A673 (cell line): ENCODE measurements at regions not wholly inside any gene's neighbourhood (a gene's known extent, or its start where the extent isn't known, plus 50 kb on each side); places are given as distances from the start of the nearest gene placed in this dataset.
"Not testable (repeated sequence)": the region's sequence is repeated elsewhere in the genome, so short reads cannot be mapped to it uniquely, and the experiment has no call there.

Source experiments
- BruUV-seq: library from RNA; stranded (reverse); fragments of 400-500 nt; replicated peaks from 2 replicates; lab custom pipeline; 2021; lab: Mats Ljungman, UMichigan
- CTCF ChIA-PET: fragments of 300-600 bp; sonication (Branson Sonifier 250); formaldehyde crosslinking; loops from one replicate; lab custom pipeline; 2022; ENCODE audit warnings: antibody characterized with exemption; lab: Charles Lee
- POLR2A ChIA-PET: fragments of 300-600 bp; sonication (Branson Sonifier 250); formaldehyde crosslinking; loops from one replicate; lab custom pipeline; 2022; ENCODE audit warnings: antibody characterized with exemption; ENCODE audit not compliant: low non-redundant PET; lab: Charles Lee
- DNase-seq: peaks from one replicate; pipeline ENCODE4 v3.0.0-alpha.2; 2015; ENCODE audit warnings: low spot score
- H3K27ac ChIP-seq: fragments of 200-600 bp; sonication (generic); 2 replicates; pipeline ENCODE4 v1.5.1; 2016; ENCODE audit warnings: mixed run types, low read depth, mild to moderate bottlenecking, mixed read lengths, antibody characterized with exemption, low read length; ENCODE audit not compliant: poor library complexity, severe bottlenecking
- H3K27me3 ChIP-seq: fragments of 200-600 bp; sonication (generic); replicated peaks from 2 replicates; pipeline ENCODE4 v1.6.1; 2017; ENCODE audit warnings: mixed run types, low read depth, mild to moderate bottlenecking, mixed read lengths, antibody characterized with exemption, low read length; ENCODE audit not compliant: insufficient read depth, poor library complexity
- H3K36me3 ChIP-seq: fragments of 200-600 bp; sonication (generic); 2 replicates; pipeline ENCODE4 v1.6.1; 2016; ENCODE audit warnings: mixed run types, mild to moderate bottlenecking, mixed read lengths, antibody characterized with exemption, low read length; ENCODE audit not compliant: insufficient read depth, poor library complexity, severe bottlenecking
- H3K4me1 ChIP-seq: fragments of 200-600 bp; sonication (generic); 2 replicates; pipeline ENCODE4 v1.6.1; 2017; ENCODE audit warnings: mixed run types, mild to moderate bottlenecking, mixed read lengths, antibody characterized with exemption, low read length; ENCODE audit not compliant: insufficient read depth, poor library complexity, severe bottlenecking
- H3K4me3 ChIP-seq: fragments of 200-600 bp; sonication (generic); 2 replicates; pipeline ENCODE4 v1.5.1; 2016; ENCODE audit warnings: low read depth, mixed run types, mild to moderate bottlenecking, mixed read lengths, low read length; ENCODE audit not compliant: poor library complexity, severe bottlenecking
- H3K9me3 ChIP-seq: fragments of 200-600 bp; sonication (generic); 2 replicates; pipeline ENCODE4 v1.6.1; 2016; ENCODE audit warnings: mixed run types, low read depth, mild to moderate bottlenecking, mixed read lengths, antibody characterized with exemption, low read length; ENCODE audit not compliant: poor library complexity, severe bottlenecking
- EZH2 ChIP-seq: fragments of 200-600 bp; sonication (generic); IDR thresholded peaks from 2 replicates; pipeline ENCODE4 v1.6.1; 2017; ENCODE audit warnings: borderline replicate concordance, low read depth, mild to moderate bottlenecking, mixed read lengths, antibody characterized with exemption, low read length; ENCODE audit not compliant: poor library complexity, severe bottlenecking
- intact Hi-C: fragments of 100-400 bp; cut with micrococcal nuclease; formaldehyde crosslinking; loops from one replicate; pipeline ENCODE4 v1.10.0; 2022; ENCODE audit not compliant: unreplicated experiment
- TF ChIP-seq, protein P1 (sequence below): fragments of 300-800, 200-600 bp; sonication (generic); conservative IDR thresholded peaks from 2 replicates; pipeline ENCODE4 v1.5.1; 2017; ENCODE audit warnings: low read depth, mild to moderate bottlenecking, antibody characterized with exemption, low read length, moderate library complexity, mixed read lengths

DNA sequence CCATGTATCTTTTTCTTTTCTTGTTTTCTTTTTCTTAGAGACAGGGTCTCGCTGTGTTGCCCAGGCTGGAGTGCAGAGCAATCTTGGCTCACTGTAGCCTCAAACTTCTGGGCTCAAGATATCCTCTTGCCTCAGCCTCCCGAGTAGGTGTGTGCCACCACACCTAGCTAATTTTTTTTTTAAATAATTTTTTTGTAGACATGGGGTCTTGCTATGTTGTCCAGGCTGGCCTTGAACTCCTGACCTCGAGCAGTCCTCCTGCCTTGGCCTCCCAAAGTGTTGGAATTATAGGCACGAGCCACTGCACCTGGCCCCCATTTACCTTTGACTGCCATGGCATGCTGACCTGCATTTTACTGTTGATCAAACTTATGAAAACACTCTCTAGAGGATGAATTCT, 198.6 kb downstream of the SOX4 start:
- POLR2A ChIA-PET, result no interaction called here
- no TSS peak for BruUV-seq
- H3K4me1 ChIP-seq, result no peaks in the 10 kb centered on the region
- H3K9me3 ChIP-seq, result no peaks in the 10 kb centered on the region
- no peak overlapping the region for H3K27ac ChIP-seq
- H3K4me3 ChIP-seq, result no peak overlapping the region
- H3K36me3 ChIP-seq, result no peaks in the 10 kb centered on the region
- CTCF ChIA-PET, result no interaction called here
- H3K27me3 ChIP-seq, result no peaks in the 10 kb centered on the region
- no peak for DNase-seq
- TF ChIP-seq, protein P1, sequence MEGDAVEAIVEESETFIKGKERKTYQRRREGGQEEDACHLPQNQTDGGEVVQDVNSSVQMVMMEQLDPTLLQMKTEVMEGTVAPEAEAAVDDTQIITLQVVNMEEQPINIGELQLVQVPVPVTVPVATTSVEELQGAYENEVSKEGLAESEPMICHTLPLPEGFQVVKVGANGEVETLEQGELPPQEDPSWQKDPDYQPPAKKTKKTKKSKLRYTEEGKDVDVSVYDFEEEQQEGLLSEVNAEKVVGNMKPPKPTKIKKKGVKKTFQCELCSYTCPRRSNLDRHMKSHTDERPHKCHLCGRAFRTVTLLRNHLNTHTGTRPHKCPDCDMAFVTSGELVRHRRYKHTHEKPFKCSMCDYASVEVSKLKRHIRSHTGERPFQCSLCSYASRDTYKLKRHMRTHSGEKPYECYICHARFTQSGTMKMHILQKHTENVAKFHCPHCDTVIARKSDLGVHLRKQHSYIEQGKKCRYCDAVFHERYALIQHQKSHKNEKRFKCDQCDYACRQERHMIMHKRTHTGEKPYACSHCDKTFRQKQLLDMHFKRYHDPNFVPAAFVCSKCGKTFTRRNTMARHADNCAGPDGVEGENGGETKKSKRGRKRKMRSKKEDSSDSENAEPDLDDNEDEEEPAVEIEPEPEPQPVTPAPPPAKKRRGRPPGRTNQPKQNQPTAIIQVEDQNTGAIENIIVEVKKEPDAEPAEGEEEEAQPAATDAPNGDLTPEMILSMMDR, result no peak
- no peak for TF ChIP-seq EZH2
- intact Hi-C loops, result no loop called here

DNA sequence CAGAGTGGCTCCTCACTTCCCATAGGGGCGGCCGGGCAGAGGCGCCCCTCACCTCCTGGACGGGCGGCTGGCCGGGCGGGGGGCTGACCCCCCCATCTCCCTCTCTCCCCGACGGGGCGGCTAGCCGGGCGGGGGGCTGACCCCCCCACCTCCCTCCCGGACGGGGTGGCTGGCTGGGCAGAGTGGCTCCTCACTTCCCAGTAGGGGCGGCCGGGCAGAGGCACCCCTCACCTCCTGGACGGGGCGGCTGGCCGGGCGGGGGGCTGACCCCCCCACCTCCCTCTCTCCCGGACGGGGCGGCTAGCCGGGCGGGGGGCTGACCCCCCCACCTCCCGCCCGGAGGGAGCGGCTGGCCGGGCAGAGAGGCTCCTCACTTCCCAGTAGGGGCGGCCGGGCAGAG, 203.4 kb downstream of the SOX4 start:
- POLR2A ChIA-PET, H3K27me3 ChIP-seq, H3K9me3 ChIP-seq, DNase-seq, BruUV-seq, CTCF ChIA-PET, H3K4me1 ChIP-seq, H3K4me3 ChIP-seq, intact Hi-C loops, H3K36me3 ChIP-seq, H3K27ac ChIP-seq: not testable (repeated sequence)

DNA sequence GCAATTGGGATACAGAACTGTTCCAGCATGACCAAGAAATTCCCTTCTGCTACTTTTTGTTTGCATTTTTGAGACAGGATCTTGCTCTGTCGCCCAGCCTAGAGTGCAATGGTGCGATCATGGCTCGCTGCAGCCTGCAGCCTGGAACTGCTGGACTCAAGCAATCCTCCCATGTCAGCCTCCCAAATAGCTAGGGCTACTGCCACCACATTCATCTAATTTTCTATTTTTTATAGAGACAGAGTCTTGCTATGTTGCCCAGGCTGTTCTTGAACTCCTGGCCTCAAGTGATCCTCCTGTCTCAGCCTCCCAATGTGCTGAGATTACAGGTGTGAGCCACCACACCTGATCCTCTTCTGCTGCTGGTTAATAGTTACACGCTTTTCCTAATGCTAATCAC, 204.9 kb downstream of the SOX4 start:
- intact Hi-C loops, result no loop called here
- no peak for DNase-seq
- no peak overlapping the region for H3K27ac ChIP-seq
- no TSS peak for BruUV-seq
- H3K9me3 ChIP-seq, result no peaks in the 10 kb centered on the region
- peaks cover 15% of the 10 kb centered on the region for H3K4me1 ChIP-seq
- H3K27me3 ChIP-seq, result no peaks in the 10 kb centered on the region
- POLR2A ChIA-PET, result no interaction called here
- H3K4me3 ChIP-seq, result no peak overlapping the region
- CTCF ChIA-PET, result no interaction called here
- TF ChIP-seq, protein P1, result no peak
- no peak for TF ChIP-seq EZH2
- no peaks in the 10 kb centered on the region for H3K36me3 ChIP-seq

GRCh38 chr6:21800330-21800729, 206.8 kb downstream of the SOX4 start:
- ChIA-PET CTCF (no interaction called here), POLR2A (no interaction called here)
- TF ChIP-seq, protein P1, result no peak
- TF ChIP-seq EZH2, result no peak
- Histone ChIP-seq H3K9me3 (no peaks in the 10 kb centered on the region), H3K36me3 (no peaks in the 10 kb centered on the region), H3K4me3 (no peak overlapping the region), H3K27me3 (no peaks in the 10 kb centered on the region), H3K4me1 (peaks cover 23% of the 10 kb centered on the region), H3K27ac (no peak overlapping the region)
- BruUV-seq, result no TSS peak
- no peak for DNase-seq
- intact Hi-C loops, result no loop called here
